Esophagus squamous epithelium (tissue), 4 donors: ENCODE measurements at regions not wholly inside any gene's neighbourhood (a gene's known extent, or its start where the extent isn't known, plus 50 kb on each side); places are given as distances from the start of the nearest gene placed in this dataset.

Experiments used
- CTCF ChIP-seq, 6 experiments: fragments of 450-650 bp in 4 of 6; fragments of 200-600 bp in 2 of 6; sonication (generic) in 2 of 6; IDR thresholded peaks; one replicate each; pipeline ENCODE4 v1.5.1; 2016 to 2019; ENCODE audit warnings: antibody characterized with exemption in 6 of 6, mild to moderate bottlenecking in 4 of 6, moderate library complexity in 4 of 6
- POLR2A ChIP-seq, 4 donors: fragments of 450-650 bp; IDR thresholded peaks; one replicate each; pipeline ENCODE4 v1.6.1; 2017; ENCODE audit warnings: antibody characterized with exemption in 4 of 4, mild to moderate bottlenecking in 4 of 4, moderate library complexity in 3 of 4

GRCh38 chr4:34289962-34290361 lies 1954.4 kb downstream of the ARAP2 start:
- no peak for TF ChIP-seq CTCF (IDR thresholded peaks at IDR 0.05)
- no peak for TF ChIP-seq POLR2A (IDR thresholded peaks at IDR 0.05)
